ENCODE measurements at regions not wholly inside any gene's neighbourhood (a gene's known extent, or its start where the extent isn't known, plus 50 kb on each side); places are given as distances from the start of the nearest gene placed in this dataset.

DNA sequence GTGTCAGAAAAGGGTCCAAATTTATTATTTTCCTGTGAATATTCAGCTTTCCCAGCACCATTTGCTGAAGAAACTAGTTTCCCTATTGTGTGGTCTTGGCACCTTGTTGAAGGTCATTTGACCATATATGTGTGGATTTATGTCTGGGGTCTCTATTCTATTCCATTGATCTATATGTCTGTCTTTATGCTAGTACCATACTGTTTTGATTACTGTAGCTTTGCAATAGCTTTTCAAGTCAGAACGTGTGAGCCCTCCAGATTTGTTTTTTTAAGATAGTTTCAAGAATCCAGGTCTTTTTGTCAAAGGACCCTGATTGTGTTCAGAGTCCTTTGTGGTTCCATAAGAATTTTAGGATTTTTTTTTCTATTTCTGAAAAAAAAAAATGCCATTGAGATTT lies 79.0 kb upstream of the WAC start:
- no peak for TF ChIP-seq POLR2A (IDR thresholded peaks at IDR 0.05)
- TF ChIP-seq, protein P1, sequence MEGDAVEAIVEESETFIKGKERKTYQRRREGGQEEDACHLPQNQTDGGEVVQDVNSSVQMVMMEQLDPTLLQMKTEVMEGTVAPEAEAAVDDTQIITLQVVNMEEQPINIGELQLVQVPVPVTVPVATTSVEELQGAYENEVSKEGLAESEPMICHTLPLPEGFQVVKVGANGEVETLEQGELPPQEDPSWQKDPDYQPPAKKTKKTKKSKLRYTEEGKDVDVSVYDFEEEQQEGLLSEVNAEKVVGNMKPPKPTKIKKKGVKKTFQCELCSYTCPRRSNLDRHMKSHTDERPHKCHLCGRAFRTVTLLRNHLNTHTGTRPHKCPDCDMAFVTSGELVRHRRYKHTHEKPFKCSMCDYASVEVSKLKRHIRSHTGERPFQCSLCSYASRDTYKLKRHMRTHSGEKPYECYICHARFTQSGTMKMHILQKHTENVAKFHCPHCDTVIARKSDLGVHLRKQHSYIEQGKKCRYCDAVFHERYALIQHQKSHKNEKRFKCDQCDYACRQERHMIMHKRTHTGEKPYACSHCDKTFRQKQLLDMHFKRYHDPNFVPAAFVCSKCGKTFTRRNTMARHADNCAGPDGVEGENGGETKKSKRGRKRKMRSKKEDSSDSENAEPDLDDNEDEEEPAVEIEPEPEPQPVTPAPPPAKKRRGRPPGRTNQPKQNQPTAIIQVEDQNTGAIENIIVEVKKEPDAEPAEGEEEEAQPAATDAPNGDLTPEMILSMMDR (IDR thresholded peaks at IDR 0.05), result no peak

All from uterus (tissue), 2 donors.